A673 (cell line): ENCODE measurements at regions not wholly inside any gene's neighbourhood (a gene's known extent, or its start where the extent isn't known, plus 50 kb on each side); places are given as distances from the start of the nearest gene placed in this dataset.

ENCODE experiments used
- BruUV-seq: library from RNA; stranded (reverse); fragments of 400-500 nt; replicated peaks from 2 replicates; lab custom pipeline; 2021; lab: Mats Ljungman, UMichigan
- CTCF ChIA-PET: fragments of 300-600 bp; sonication (Branson Sonifier 250); formaldehyde crosslinking; loops from one replicate; lab custom pipeline; 2022; ENCODE audit warnings: antibody characterized with exemption; lab: Charles Lee
- POLR2A ChIA-PET: fragments of 300-600 bp; sonication (Branson Sonifier 250); formaldehyde crosslinking; loops from one replicate; lab custom pipeline; 2022; ENCODE audit warnings: antibody characterized with exemption; ENCODE audit not compliant: low non-redundant PET; lab: Charles Lee
- DNase-seq: peaks from one replicate; pipeline ENCODE4 v3.0.0-alpha.2; 2015; ENCODE audit warnings: low spot score
- H3K27ac ChIP-seq: fragments of 200-600 bp; sonication (generic); 2 replicates; pipeline ENCODE4 v1.5.1; 2016; ENCODE audit warnings: mixed run types, low read depth, mild to moderate bottlenecking, mixed read lengths, antibody characterized with exemption, low read length; ENCODE audit not compliant: poor library complexity, severe bottlenecking
- H3K27me3 ChIP-seq: fragments of 200-600 bp; sonication (generic); replicated peaks from 2 replicates; pipeline ENCODE4 v1.6.1; 2017; ENCODE audit warnings: mixed run types, low read depth, mild to moderate bottlenecking, mixed read lengths, antibody characterized with exemption, low read length; ENCODE audit not compliant: insufficient read depth, poor library complexity
- H3K36me3 ChIP-seq: fragments of 200-600 bp; sonication (generic); 2 replicates; pipeline ENCODE4 v1.6.1; 2016; ENCODE audit warnings: mixed run types, mild to moderate bottlenecking, mixed read lengths, antibody characterized with exemption, low read length; ENCODE audit not compliant: insufficient read depth, poor library complexity, severe bottlenecking
- H3K4me1 ChIP-seq: fragments of 200-600 bp; sonication (generic); 2 replicates; pipeline ENCODE4 v1.6.1; 2017; ENCODE audit warnings: mixed run types, mild to moderate bottlenecking, mixed read lengths, antibody characterized with exemption, low read length; ENCODE audit not compliant: insufficient read depth, poor library complexity, severe bottlenecking
- H3K4me3 ChIP-seq: fragments of 200-600 bp; sonication (generic); 2 replicates; pipeline ENCODE4 v1.5.1; 2016; ENCODE audit warnings: low read depth, mixed run types, mild to moderate bottlenecking, mixed read lengths, low read length; ENCODE audit not compliant: poor library complexity, severe bottlenecking
- H3K9me3 ChIP-seq: fragments of 200-600 bp; sonication (generic); 2 replicates; pipeline ENCODE4 v1.6.1; 2016; ENCODE audit warnings: mixed run types, low read depth, mild to moderate bottlenecking, mixed read lengths, antibody characterized with exemption, low read length; ENCODE audit not compliant: poor library complexity, severe bottlenecking
- EZH2 ChIP-seq: fragments of 200-600 bp; sonication (generic); IDR thresholded peaks from 2 replicates; pipeline ENCODE4 v1.6.1; 2017; ENCODE audit warnings: borderline replicate concordance, low read depth, mild to moderate bottlenecking, mixed read lengths, antibody characterized with exemption, low read length; ENCODE audit not compliant: poor library complexity, severe bottlenecking
- intact Hi-C: fragments of 100-400 bp; cut with micrococcal nuclease; formaldehyde crosslinking; loops from one replicate; pipeline ENCODE4 v1.10.0; 2022; ENCODE audit not compliant: unreplicated experiment
- TF ChIP-seq, protein P1 (sequence below): fragments of 300-800, 200-600 bp; sonication (generic); conservative IDR thresholded peaks from 2 replicates; pipeline ENCODE4 v1.5.1; 2017; ENCODE audit warnings: low read depth, mild to moderate bottlenecking, antibody characterized with exemption, low read length, moderate library complexity, mixed read lengths

DNA sequence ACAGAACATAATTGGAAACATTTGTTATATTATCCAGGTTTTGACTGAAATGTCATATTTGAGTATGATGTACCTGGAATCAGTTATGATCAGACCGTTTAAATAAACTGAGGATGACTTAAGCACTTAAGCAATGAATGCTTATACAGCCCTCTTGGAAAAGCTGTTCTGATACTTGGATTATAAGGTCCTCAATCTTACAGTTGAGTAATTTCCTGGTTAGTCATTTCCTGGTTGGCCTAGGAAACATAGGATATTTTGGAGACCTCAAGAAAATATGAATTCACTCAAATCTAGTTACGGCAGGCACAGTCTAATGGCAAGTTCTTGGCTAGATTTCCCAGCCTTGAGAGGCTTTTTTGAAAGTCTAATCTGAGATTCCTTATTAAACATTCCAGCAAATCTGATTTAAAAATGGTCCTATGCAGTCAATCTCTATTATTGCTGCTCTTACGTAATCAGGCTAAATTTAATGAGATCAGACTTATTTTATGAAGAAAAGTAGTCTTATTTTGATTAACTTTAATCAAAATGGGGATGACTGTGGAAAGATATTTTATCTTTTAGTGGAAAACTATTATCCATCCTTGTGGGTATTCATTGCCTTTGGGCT, 447.2 kb downstream of the SNAPC1 start:
- H3K27me3 ChIP-seq, result no peaks in the 10 kb centered on the region
- H3K4me3 ChIP-seq, result no peak overlapping the region
- H3K27ac ChIP-seq, result no peak overlapping the region
- no peaks in the 10 kb centered on the region for H3K9me3 ChIP-seq
- CTCF ChIA-PET, result no interaction called here
- peak; percentile 73 for DNase-seq
- no peak for TF ChIP-seq EZH2
- TF ChIP-seq, protein P1, sequence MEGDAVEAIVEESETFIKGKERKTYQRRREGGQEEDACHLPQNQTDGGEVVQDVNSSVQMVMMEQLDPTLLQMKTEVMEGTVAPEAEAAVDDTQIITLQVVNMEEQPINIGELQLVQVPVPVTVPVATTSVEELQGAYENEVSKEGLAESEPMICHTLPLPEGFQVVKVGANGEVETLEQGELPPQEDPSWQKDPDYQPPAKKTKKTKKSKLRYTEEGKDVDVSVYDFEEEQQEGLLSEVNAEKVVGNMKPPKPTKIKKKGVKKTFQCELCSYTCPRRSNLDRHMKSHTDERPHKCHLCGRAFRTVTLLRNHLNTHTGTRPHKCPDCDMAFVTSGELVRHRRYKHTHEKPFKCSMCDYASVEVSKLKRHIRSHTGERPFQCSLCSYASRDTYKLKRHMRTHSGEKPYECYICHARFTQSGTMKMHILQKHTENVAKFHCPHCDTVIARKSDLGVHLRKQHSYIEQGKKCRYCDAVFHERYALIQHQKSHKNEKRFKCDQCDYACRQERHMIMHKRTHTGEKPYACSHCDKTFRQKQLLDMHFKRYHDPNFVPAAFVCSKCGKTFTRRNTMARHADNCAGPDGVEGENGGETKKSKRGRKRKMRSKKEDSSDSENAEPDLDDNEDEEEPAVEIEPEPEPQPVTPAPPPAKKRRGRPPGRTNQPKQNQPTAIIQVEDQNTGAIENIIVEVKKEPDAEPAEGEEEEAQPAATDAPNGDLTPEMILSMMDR, result no peak
- H3K36me3 ChIP-seq, result no peaks in the 10 kb centered on the region
- no TSS peak for BruUV-seq
- H3K4me1 ChIP-seq, result peaks cover 7% of the 10 kb centered on the region
- POLR2A ChIA-PET, result no interaction called here
- intact Hi-C loops, result no loop called here

DNA sequence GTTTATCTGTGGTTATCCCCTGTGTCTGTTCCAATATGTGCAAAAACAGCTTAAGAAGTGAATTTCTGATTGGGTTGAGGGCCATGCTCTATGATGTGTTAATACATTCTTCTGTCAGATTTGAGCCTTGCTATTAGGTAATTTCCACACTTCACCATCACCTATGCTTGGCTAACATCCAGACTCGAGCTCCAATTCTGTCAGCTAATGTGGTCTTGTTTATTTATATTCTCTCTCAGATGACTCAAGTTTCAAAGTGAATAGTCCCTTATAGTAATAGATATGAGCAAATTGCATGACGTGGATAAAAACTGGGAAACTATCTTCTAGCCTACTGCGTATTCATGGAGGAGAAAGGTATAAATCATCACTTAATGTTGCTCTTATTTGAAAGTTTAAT, 451.3 kb downstream of the SNAPC1 start:
- CTCF ChIA-PET, result no interaction called here
- TF ChIP-seq, protein P1, result no peak
- TF ChIP-seq EZH2, result no peak
- Histone ChIP-seq H3K27me3 (no peaks in the 10 kb centered on the region), H3K27ac (no peak overlapping the region), H3K4me3 (no peak overlapping the region), H3K36me3 (no peaks in the 10 kb centered on the region), H3K9me3 (no peaks in the 10 kb centered on the region), H3K4me1 (peaks cover 7% of the 10 kb centered on the region)
- intact Hi-C loops, result no loop called here
- POLR2A ChIA-PET, result no interaction called here
- BruUV-seq, result no TSS peak
- no peak for DNase-seq

DNA sequence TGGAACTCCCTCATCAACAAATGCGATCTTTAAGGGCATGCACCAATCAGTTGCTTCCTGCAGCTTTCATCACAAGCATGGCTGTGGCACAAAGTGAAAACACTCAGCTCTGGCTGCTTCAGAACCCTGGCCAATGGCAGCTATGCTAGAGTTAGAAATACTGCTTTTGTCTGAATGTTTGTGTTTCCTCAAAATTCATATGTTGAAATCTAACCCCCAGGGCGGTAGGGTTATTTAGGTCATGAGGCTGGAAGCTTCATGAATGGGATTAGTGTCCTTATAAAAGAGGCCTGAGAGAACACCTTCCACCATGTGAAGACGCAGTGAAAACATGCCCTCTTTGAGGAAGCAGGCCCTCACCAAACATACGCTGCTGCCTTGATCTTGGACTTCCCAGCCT, 453.9 kb downstream of the SNAPC1 start:
- no peak overlapping the region for H3K4me3 ChIP-seq
- BruUV-seq, result no TSS peak
- TF ChIP-seq EZH2, result no peak
- TF ChIP-seq, protein P1, result no peak
- ChIA-PET POLR2A (no interaction called here), CTCF (no interaction called here)
- no peaks in the 10 kb centered on the region for H3K4me1 ChIP-seq
- no peak overlapping the region for H3K27ac ChIP-seq
- DNase-seq, result no peak
- no peaks in the 10 kb centered on the region for H3K9me3 ChIP-seq
- intact Hi-C loops, result no loop called here
- H3K27me3 ChIP-seq, result no peaks in the 10 kb centered on the region
- no peaks in the 10 kb centered on the region for H3K36me3 ChIP-seq
